HCT116 (cell line): ENCODE measurements at regions not wholly inside any gene's neighbourhood (a gene's known extent, or its start where the extent isn't known, plus 50 kb on each side); places are given as distances from the start of the nearest gene placed in this dataset.

Source experiments
- ATAC-seq: fragments of 200-7000 bp; cut with Tn5 transposase; 2 replicates; pipeline ENCODE4 v1.9.1; 2020; ENCODE audit warnings: mild to moderate bottlenecking, moderate library complexity
- BruUV-seq: library from RNA; stranded (reverse); fragments of 400-500 nt; replicated peaks from 2 replicates; lab custom pipeline; 2021; lab: Mats Ljungman, UMichigan
- CTCF ChIA-PET: fragments of 300-600 bp; sonication (Branson Sonifier 250); formaldehyde crosslinking; loops from one replicate; lab custom pipeline; 2021; ENCODE audit warnings: antibody characterized with exemption; lab: Charles Lee
- POLR2A ChIA-PET: fragments of 300-600, 350-600 bp; sonication (Branson Sonifier 250); formaldehyde crosslinking; loops from one replicate; lab custom pipeline; 2021; ENCODE audit warnings: antibody characterized with exemption; lab: Charles Lee
- RAD21 ChIA-PET, 2 experiments: fragments of 300-600 bp; sonication (Branson Sonifier 250); formaldehyde crosslinking; loops; one replicate each; lab custom pipeline; 2023; ENCODE audit warnings: low total read pairs in 2 of 2; ENCODE audit not compliant: uncharacterized antibody in 2 of 2, unreplicated experiment in 2 of 2, low non-redundant PET in 1 of 2; lab: Charles Lee
- DNase-seq: peaks from one replicate; pipeline ENCODE4 v3.0.0-alpha.2; 2010; ENCODE audit warnings: low read depth, low spot score
- H2AFZ ChIP-seq: fragments of 200-600 bp; shearing (Covaris generic), sonication (generic); 2 replicates; pipeline ENCODE4 v1.6.1; 2017; ENCODE audit warnings: low read depth, mixed run types, mixed read lengths, antibody characterized with exemption, low read length; ENCODE audit not compliant: poor library complexity, severe bottlenecking
- H3K27ac ChIP-seq: 2 replicates; pipeline ENCODE4 v1.5.1; 2012; ENCODE audit warnings: low read depth, low read length
- H3K27me3 ChIP-seq: fragments of 200-600 bp; sonication (generic); 2 replicates; pipeline ENCODE4 v1.6.1; 2016; ENCODE audit warnings: mixed run types, low read length, mixed read lengths; ENCODE audit not compliant: insufficient read depth
- H3K36me3 ChIP-seq, 2 experiments: fragments of 200-500 bp in 1 of 2; fragments of 200-600 bp in 1 of 2; sonication (Bioruptor generic) in 1 of 2; sonication (generic) in 1 of 2; 2 replicates each; pipeline versions ENCODE4 v1.5.1 to v1.6.1; 2014 to 2016; ENCODE audit warnings: low read length in 2 of 2, inconsistent platforms in 1 of 2, mixed read lengths in 1 of 2, mixed run types in 1 of 2; ENCODE audit not compliant: insufficient read depth in 2 of 2, control insufficient read depth in 1 of 2
- H3K4me1 ChIP-seq, 2 experiments: fragments of 200-600 bp in 1 of 2; sonication (generic) in 1 of 2; 2 replicates each; pipeline versions ENCODE4 v1.5.1 to v1.6.1; 2012 to 2017; ENCODE audit warnings: low read length in 2 of 2, inconsistent platforms in 1 of 2, mild to moderate bottlenecking in 1 of 2, mixed read lengths in 1 of 2, mixed run types in 1 of 2, moderate library complexity in 1 of 2; ENCODE audit not compliant: insufficient read depth in 2 of 2, control insufficient read depth in 1 of 2
- H3K4me2 ChIP-seq: fragments of 200-600 bp; sonication (generic); 2 replicates; pipeline ENCODE4 v1.6.1; 2017; ENCODE audit warnings: mixed run types, low read length, mixed read lengths
- H3K4me3 ChIP-seq, 2 experiments: fragments of 200-600 bp in 1 of 2; sonication (generic) in 1 of 2; replicated peaks in 1 of 2; 2 replicates each; pipeline ENCODE4 v1.5.1; 2011 to 2016; ENCODE audit warnings: low read length in 2 of 2, control low read depth in 1 of 2, low read depth in 1 of 2, mild to moderate bottlenecking in 1 of 2, mixed read lengths in 1 of 2, mixed run types in 1 of 2
- H3K79me2 ChIP-seq: fragments of 200-600 bp; sonication (generic); 2 replicates; pipeline ENCODE4 v1.6.1; 2017; ENCODE audit warnings: mild to moderate bottlenecking, mixed run types, low read length, moderate library complexity, mixed read lengths; ENCODE audit not compliant: insufficient read depth
- H3K9ac ChIP-seq: fragments of 200-600 bp; sonication (generic); 2 replicates; pipeline ENCODE4 v1.6.1; 2016; ENCODE audit warnings: low read length, mixed read lengths
- H3K9me2 ChIP-seq: fragments of 200-600 bp; sonication (generic), shearing (Covaris generic); 2 replicates; pipeline ENCODE4 v1.6.1; 2017; ENCODE audit warnings: mixed run types, mild to moderate bottlenecking, moderate library complexity; ENCODE audit not compliant: insufficient read depth
- H3K9me3 ChIP-seq, 2 experiments: fragments of 200-500 bp in 1 of 2; fragments of 200-600 bp in 1 of 2; sonication (Bioruptor generic) in 1 of 2; sonication (generic) in 1 of 2; 2 replicates each; pipeline ENCODE4 v1.6.1; 2014 to 2017; ENCODE audit warnings: low read length in 2 of 2, mixed read lengths in 2 of 2, inconsistent platforms in 1 of 2, low read depth in 1 of 2, mild to moderate bottlenecking in 1 of 2, mixed run types in 1 of 2, moderate library complexity in 1 of 2; ENCODE audit not compliant: control insufficient read depth in 1 of 2, insufficient read depth in 1 of 2
- H4K20me1 ChIP-seq: fragments of 200-600 bp; sonication (generic), shearing (Covaris generic); 2 replicates; pipeline ENCODE4 v1.6.1; 2017; ENCODE audit warnings: mixed run types, mild to moderate bottlenecking, moderate library complexity; ENCODE audit not compliant: insufficient read depth
- CEBPB ChIP-seq: IDR thresholded peaks from 2 replicates; pipeline ENCODE4 v1.6.1; 2012; ENCODE audit warnings: low read depth
- EZH2 ChIP-seq: fragments of 200-600 bp; sonication (generic); IDR thresholded peaks from 2 replicates; pipeline ENCODE4 v1.6.1; 2017; ENCODE audit warnings: antibody characterized with exemption, mixed run types
- YY1 ChIP-seq: IDR thresholded peaks from 2 replicates; pipeline ENCODE4 v1.6.1; 2011; ENCODE audit warnings: low read length, low read depth, moderate library complexity, mild to moderate bottlenecking; ENCODE audit not compliant: insufficient replicate concordance; ENCODE audit errors: extremely low read depth
- intact Hi-C: fragments of 100-400 bp; cut with micrococcal nuclease; formaldehyde crosslinking; loops from 2 replicates; pipeline ENCODE4 v1.10.0; 2022
- TF ChIP-seq, protein P1 (sequence below): IDR thresholded peaks from 2 replicates; pipeline ENCODE4 v1.6.1; 2012; ENCODE audit warnings: low read depth

DNA sequence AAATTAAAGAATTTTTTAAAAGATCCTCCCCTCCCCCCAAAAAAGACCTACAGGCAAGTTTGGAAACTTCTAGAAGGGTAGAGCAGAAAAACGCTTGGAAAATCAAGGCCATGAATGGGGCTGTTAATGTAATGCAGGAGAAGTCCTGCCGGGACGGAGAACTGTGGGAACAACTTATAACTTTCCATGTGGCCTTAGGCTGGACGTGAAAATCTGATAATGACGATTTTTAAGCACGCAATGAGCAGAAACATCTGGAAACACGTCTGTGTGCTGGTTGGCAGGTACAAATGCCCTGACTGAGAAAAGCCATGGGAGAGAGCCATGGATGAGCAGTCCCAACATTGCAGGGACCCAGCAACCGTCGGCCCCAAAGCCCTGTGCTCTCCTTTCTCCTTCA, 198.7 kb upstream of the RREB1 start (continued):
- TF ChIP-seq, protein P1, sequence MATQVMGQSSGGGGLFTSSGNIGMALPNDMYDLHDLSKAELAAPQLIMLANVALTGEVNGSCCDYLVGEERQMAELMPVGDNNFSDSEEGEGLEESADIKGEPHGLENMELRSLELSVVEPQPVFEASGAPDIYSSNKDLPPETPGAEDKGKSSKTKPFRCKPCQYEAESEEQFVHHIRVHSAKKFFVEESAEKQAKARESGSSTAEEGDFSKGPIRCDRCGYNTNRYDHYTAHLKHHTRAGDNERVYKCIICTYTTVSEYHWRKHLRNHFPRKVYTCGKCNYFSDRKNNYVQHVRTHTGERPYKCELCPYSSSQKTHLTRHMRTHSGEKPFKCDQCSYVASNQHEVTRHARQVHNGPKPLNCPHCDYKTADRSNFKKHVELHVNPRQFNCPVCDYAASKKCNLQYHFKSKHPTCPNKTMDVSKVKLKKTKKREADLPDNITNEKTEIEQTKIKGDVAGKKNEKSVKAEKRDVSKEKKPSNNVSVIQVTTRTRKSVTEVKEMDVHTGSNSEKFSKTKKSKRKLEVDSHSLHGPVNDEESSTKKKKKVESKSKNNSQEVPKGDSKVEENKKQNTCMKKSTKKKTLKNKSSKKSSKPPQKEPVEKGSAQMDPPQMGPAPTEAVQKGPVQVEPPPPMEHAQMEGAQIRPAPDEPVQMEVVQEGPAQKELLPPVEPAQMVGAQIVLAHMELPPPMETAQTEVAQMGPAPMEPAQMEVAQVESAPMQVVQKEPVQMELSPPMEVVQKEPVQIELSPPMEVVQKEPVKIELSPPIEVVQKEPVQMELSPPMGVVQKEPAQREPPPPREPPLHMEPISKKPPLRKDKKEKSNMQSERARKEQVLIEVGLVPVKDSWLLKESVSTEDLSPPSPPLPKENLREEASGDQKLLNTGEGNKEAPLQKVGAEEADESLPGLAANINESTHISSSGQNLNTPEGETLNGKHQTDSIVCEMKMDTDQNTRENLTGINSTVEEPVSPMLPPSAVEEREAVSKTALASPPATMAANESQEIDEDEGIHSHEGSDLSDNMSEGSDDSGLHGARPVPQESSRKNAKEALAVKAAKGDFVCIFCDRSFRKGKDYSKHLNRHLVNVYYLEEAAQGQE, result no peak
- TF ChIP-seq EZH2 (no peak), CEBPB (no peak)

DNA sequence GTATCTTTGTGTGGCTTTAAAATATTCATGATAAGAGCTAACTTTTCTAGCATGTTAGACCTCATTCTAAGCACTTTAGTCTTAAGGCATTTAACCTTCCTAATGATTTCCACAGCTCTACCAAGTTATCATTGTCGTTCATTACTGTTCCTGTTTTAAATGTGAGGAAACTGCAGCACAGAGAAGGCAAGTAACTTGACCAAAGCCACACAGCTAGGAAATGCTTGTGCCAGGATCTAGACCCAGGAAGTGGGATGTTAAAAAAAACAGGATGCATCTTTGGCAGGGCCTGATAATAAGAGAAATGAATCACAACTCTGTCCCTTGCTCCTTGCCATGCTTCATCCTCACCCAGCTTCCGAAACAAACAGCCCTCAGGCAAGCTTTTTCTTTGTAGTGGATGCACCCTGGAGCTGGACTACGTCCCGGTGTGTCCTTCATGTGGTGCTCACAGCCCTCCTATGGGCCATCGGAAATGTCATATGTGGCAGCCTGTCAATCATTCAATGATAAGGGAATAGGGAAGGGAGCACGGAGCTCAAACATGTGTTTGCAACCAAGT, 196.9 kb upstream of the RREB1 start:
- Histone ChIP-seq H3K9ac (no peak overlapping the region), H3K79me2 (no peaks in the 10 kb centered on the region), H3K4me1 (peaks cover 0 to 9% of the 10 kb centered on the region in 2 experiments; a peak in 1 of 4 replicates)
- BruUV-seq, result no TSS peak
- TF ChIP-seq, protein P1, result no peak
- TF ChIP-seq YY1, result no peak
- TF ChIP-seq, all 23 proteins: peak for 0
- no peak overlapping the region for H3K4me2 ChIP-seq
- no peak for ATAC-seq
- CTCF ChIA-PET, result no interaction called here
- no peak overlapping the region for H3K27ac ChIP-seq
- H4K20me1 ChIP-seq, result no peaks in the 10 kb centered on the region
- no peaks in the 10 kb centered on the region for H3K9me2 ChIP-seq
- POLR2A ChIA-PET, result no interaction called here
- no peak for DNase-seq
- no peak overlapping the region for H2AFZ ChIP-seq
- H3K4me3 ChIP-seq, result no peak overlapping the region
- H3K27me3 ChIP-seq, result no peaks in the 10 kb centered on the region
- H3K9me3 ChIP-seq, result no peaks in the 10 kb centered on the region
- RAD21 ChIA-PET, result no interaction called here
- intact Hi-C loops, result no loop called here
- no peaks in the 10 kb centered on the region for H3K36me3 ChIP-seq
